ENCODE measurements at regions not wholly inside any gene's neighbourhood (a gene's known extent, or its start where the extent isn't known, plus 50 kb on each side); places are given as distances from the start of the nearest gene placed in this dataset.

DNA sequence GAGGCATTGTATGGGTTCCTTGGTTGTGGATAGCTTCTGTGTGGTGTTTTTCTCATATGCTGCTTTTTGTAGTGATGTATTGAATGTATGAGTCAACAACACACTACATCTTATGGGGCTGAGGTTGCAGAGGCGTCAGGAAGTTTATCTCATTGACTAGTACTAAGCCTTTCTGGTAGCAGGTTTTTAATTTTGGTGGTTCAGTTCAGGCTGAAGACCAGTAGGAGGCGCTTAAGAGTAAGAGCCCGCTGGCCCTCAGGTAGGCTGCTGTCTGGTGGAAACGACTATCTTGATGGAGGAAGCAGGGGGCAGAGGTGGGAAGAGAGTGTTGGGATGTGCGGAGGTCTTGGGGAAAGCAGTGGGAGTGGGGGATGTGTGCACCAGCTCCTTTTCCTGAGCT is 62.4 kb downstream of the RTP4 start:
- Histone ChIP-seq H3K27ac (no peak overlapping the region), H3K36me3 (no peaks in the 10 kb centered on the region), H3K4me1 (no peaks in the 10 kb centered on the region), H3K4me3 (no peak overlapping the region), H3K9me3 (no peaks in the 10 kb centered on the region), H3K27me3 (no peaks in the 10 kb centered on the region)
- TF ChIP-seq POLR2A (IDR thresholded peaks at IDR 0.05) (no peak), POLR2AphosphoS5 (IDR thresholded peaks at IDR 0.05) (no peak)
- TF ChIP-seq, protein P1, sequence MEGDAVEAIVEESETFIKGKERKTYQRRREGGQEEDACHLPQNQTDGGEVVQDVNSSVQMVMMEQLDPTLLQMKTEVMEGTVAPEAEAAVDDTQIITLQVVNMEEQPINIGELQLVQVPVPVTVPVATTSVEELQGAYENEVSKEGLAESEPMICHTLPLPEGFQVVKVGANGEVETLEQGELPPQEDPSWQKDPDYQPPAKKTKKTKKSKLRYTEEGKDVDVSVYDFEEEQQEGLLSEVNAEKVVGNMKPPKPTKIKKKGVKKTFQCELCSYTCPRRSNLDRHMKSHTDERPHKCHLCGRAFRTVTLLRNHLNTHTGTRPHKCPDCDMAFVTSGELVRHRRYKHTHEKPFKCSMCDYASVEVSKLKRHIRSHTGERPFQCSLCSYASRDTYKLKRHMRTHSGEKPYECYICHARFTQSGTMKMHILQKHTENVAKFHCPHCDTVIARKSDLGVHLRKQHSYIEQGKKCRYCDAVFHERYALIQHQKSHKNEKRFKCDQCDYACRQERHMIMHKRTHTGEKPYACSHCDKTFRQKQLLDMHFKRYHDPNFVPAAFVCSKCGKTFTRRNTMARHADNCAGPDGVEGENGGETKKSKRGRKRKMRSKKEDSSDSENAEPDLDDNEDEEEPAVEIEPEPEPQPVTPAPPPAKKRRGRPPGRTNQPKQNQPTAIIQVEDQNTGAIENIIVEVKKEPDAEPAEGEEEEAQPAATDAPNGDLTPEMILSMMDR (IDR thresholded peaks at IDR 0.05): no peak
- intact Hi-C loops (cut with DNase I; ENCODE audit: low total_unique reads): no loop called here
- no peak for DNase-seq (ENCODE audit: low spot score in 2 of 2)
